ENCODE measurements at regions not wholly inside any gene's neighbourhood (a gene's known extent, or its start where the extent isn't known, plus 50 kb on each side); places are given as distances from the start of the nearest gene placed in this dataset.

- no peak for DNase-seq (ENCODE audit: low read depth)
- ChIA-PET POLR2A (no interaction called here), CTCF (no interaction called here)
- H3K27me3 ChIP-seq (ENCODE audit: control insufficient read depth, insufficient read depth, low read length) = no peaks in the 10 kb centered on the region
- H3K4me3 ChIP-seq (ENCODE audit: low read depth, low read length) = no peak overlapping the region
- TF ChIP-seq CTCF (IDR thresholded peaks at IDR 0.05; ENCODE audit: insufficient read depth, low read depth, low read length) = no peak
- H3K36me3 ChIP-seq (ENCODE audit: control insufficient read depth, insufficient read depth, low read length) = no peaks in the 10 kb centered on the region
These were observed 233.4 kb upstream of the SYT10 start for GRCh38 chr12:33672836-33673577.

GRCh38 chr12:33676866-33677265, 237.2 kb upstream of the SYT10 start:
- ChIA-PET POLR2A (no interaction called here), CTCF (no interaction called here)
- no peak for DNase-seq (ENCODE audit: low read depth)
- no peak overlapping the region for H3K4me3 ChIP-seq (ENCODE audit: low read depth, low read length)
- H3K36me3 ChIP-seq (ENCODE audit: control insufficient read depth, insufficient read depth, low read length) = no peaks in the 10 kb centered on the region
- no peak for TF ChIP-seq CTCF (IDR thresholded peaks at IDR 0.05; ENCODE audit: insufficient read depth, low read depth, low read length)
- H3K27me3 ChIP-seq (ENCODE audit: control insufficient read depth, insufficient read depth, low read length) = no peaks in the 10 kb centered on the region

- no peak for DNase-seq (ENCODE audit: low read depth)
These were observed 238.8 kb upstream of the SYT10 start for GRCh38 chr12:33678221-33678964.

DNA sequence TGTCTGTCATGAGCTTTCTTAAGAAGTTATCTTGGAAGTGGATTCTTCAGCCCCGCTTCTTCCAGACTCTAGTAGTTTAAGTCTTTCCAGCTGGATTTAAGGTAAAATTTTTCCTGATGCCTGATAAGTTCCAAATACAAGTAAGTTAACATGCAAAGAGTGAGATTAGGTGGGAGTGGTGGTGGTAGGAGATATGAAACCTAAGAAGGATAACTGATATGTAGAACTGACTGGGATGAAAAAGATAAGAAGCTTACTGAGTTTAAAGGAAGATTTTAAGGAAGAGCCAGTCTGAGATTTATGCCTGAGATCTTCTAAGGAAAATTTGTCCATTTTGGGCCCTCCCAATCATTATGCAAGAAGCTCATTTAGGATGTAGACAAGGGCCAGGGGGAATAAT, 250.9 kb upstream of the SYT10 start:
- H3K4me3 ChIP-seq (ENCODE audit: low read depth, low read length) = no peak overlapping the region
- H3K27me3 ChIP-seq (ENCODE audit: control insufficient read depth, insufficient read depth, low read length) = no peaks in the 10 kb centered on the region
- no peak for DNase-seq (ENCODE audit: low read depth)
- POLR2A ChIA-PET = no interaction called here
- H3K36me3 ChIP-seq (ENCODE audit: control insufficient read depth, insufficient read depth, low read length) = no peaks in the 10 kb centered on the region
- CTCF ChIA-PET = no interaction called here
- no peak for TF ChIP-seq CTCF (IDR thresholded peaks at IDR 0.05; ENCODE audit: insufficient read depth, low read depth, low read length)

More at GRCh38 chr12:33678221-33678964, 238.8 kb upstream of the SYT10 start:
- TF ChIP-seq CTCF (IDR thresholded peaks at IDR 0.05; ENCODE audit: insufficient read depth, low read depth, low read length) = no peak
- ChIA-PET CTCF (no interaction called here), POLR2A (no interaction called here)
- Histone ChIP-seq H3K27me3 (ENCODE audit: control insufficient read depth, insufficient read depth, low read length) (no peaks in the 10 kb centered on the region), H3K4me3 (ENCODE audit: low read depth, low read length) (no peak overlapping the region), H3K36me3 (ENCODE audit: control insufficient read depth, insufficient read depth, low read length) (no peaks in the 10 kb centered on the region)

DNA sequence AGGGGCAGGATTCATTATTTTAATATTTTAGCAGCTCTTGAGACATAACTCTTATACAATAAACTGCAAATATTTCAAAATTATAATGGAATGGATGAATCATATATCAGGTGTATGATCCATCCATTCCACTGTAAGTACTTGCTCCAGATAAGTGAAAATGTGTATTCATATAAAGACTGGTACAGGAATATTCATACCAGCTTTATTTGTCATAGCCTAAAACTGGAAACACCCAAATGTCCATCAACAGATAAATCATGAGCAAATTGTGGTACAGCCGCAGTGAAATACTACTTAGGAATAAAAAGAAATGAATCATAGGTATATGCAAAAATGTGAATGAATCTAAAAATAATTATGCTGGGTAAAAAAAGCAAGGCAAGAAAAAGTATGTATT, 263.6 kb upstream of the SYT10 start:
- Histone ChIP-seq H3K36me3 (ENCODE audit: control insufficient read depth, insufficient read depth, low read length) (no peaks in the 10 kb centered on the region), H3K4me3 (ENCODE audit: low read depth, low read length) (no peak overlapping the region), H3K27me3 (ENCODE audit: control insufficient read depth, insufficient read depth, low read length) (no peaks in the 10 kb centered on the region)
- ChIA-PET POLR2A (no interaction called here), CTCF (interaction anchor here (0.6 kb wide), 1 partner anchor 60 kb away, joined by 3 read pairs; no protein-coding TSS in a partner anchor)
- no peak for DNase-seq (ENCODE audit: low read depth)
- TF ChIP-seq CTCF (IDR thresholded peaks at IDR 0.05; ENCODE audit: insufficient read depth, low read depth, low read length) = no peak

All from BJ (cell line).